CD4-positive, alpha-beta T cell treated with Interferon alpha-2 for 1 hour (primary cell): ENCODE measurements at regions not wholly inside any gene's neighbourhood (a gene's known extent, or its start where the extent isn't known, plus 50 kb on each side); places are given as distances from the start of the nearest gene placed in this dataset.
"Not testable (repeated sequence)": the region's sequence is repeated elsewhere in the genome, so short reads cannot be mapped to it uniquely, and the experiment has no call there.

Source experiments
- DNase-seq, 2 donors: peaks; one replicate each; pipeline ENCODE4 v3.0.0-alpha.2; 2020 to 2022

GRCh38 chr4:18103876-18104605 lies 82.5 kb upstream of the LCORL start:
- DNase-seq = no peak

DNA sequence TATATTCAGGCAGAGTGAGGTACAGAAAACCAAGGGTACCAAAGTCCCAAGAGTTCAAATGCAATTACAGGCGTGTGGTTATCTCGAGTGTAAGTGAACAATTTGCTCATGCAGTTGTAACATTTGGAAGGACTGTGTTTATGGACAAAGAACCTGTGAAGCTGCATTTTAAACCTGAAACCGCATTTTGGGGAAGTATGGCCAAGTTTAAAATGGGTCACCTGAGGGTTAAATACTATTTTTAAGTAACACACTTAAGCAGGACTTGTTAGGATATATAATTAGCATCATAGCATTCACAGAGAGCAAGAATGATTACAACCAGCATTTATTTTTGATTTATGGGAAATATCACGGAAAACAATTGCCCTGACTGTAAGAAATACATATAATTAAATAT lies 79.1 kb upstream of the LCORL start:
- no peak for DNase-seq

DNA sequence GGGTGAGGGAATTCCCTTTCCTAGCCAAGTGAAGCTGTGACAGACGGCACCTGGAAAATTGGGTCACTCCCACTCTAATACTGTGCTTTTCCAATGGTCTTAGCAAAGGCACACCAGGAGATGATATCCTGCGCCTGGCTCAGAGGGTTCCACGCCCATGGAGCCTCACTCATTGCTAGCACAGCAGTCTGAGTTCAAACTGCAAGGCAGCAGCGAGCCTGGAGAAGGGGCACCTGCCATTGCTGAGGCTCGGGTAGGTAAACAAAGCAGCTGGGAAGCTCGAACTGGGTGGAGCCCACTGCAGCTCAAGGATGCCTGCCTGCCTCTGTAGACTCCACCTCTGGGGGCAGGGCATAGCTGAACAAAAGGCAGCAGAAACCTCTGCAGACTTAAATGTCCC lies 68.9 kb upstream of the LCORL start:
- not testable (repeated sequence) for DNase-seq

DNA sequence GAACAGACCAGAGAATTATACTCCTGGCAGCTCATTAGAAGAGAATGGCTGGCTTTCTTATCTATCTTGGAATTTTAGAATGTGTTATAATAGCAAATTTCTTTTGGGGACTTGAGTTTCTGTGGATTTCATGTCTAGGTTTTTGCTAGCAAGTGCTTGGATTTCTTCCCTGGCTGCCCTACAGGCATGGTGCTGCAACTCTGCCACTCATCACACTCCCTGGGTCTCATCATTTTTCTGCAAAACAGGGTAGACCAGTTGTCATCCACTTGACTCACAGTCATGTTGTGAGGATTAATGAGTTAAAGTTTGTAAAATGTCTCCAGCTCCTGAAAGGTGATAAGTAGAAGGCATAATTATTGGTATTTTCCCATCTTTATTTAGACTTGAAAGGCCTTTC lies 60.7 kb upstream of the LCORL start:
- DNase-seq = no peak

GRCh38 chr4:18081708-18082107 lies 60.2 kb upstream of the LCORL start:
- DNase-seq = no peak

DNA sequence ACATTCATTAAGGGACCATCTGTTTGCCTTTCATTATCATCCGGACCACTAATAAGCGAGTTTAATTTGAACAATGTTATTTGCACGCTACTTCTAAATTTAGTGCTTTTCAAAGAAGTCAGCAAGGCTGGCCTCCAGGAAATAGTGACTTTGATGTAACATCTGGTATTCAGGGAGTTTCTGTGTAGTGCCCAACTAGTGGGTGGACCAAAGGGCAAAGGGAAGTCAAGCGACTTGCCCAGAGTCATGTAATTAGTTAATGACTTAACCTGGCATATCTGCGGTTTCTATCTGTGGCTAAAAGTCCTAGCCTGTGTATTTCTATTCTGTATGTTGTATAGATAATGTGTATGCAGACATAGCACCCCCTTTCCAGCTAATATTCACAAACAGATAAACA lies 56.3 kb upstream of the LCORL start:
- no peak for DNase-seq

- DNase-seq = peak; percentile 9 to 41
Observed at GRCh38 chr4:18075823-18076433, 54.4 kb upstream of the LCORL start.

DNA sequence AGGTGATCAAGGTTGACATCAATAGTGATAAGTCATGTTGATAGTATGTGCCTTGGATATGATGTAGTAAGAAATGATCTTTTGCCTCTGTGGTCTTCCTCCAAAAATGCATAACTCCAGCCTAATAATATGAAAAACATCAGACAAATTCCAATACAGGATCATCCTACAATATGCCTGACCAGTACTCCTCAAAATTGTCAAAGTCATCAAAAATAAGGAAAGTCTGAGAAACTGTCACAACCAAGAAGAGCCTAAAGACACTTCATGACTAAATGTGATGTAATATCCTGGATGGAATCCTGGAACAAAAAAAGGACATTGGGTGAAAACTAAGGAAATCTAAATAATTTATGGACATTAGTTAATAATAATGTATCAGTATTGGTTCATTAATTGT lies 50.3 kb upstream of the LCORL start:
- DNase-seq = no peak
